K562 (cell line): ENCODE measurements at regions not wholly inside any gene's neighbourhood (a gene's known extent, or its start where the extent isn't known, plus 50 kb on each side); places are given as distances from the start of the nearest gene placed in this dataset.

ENCODE experiments used
- CLOCK ChIP-seq: fragments of 250-450 bp; sonication (Bioruptor Pico); IDR thresholded peaks from 2 replicates; pipeline ENCODE4 v1.4.0; 2020; ENCODE audit warnings: mild to moderate bottlenecking, moderate library complexity, borderline replicate concordance
- DIDO1 ChIP-seq: fragments of 450-650 bp; IDR thresholded peaks from 2 replicates; pipeline ENCODE4 v1.6.1; 2016; ENCODE audit warnings: low read depth, missing biosample characterization, missing genetic modification characterization
- HMGXB4 ChIP-seq: sonication (generic); formaldehyde crosslinking; IDR thresholded peaks from 2 replicates; pipeline ENCODE4 v1.8.1; 2023; ENCODE audit warnings: mild to moderate bottlenecking, missing genetic modification reagents
- KDM4B ChIP-seq, 2 experiments: fragments of 450-650 bp in 1 of 2; sonication (generic) in 1 of 2; IDR thresholded peaks; 2 replicates each; pipeline ENCODE4 v1.6.1; 2016 to 2017; ENCODE audit warnings: borderline replicate concordance in 2 of 2, antibody characterized with exemption in 1 of 2, low read depth in 1 of 2, mild to moderate bottlenecking in 1 of 2
- KLF6 ChIP-seq: fragments of 250-450 bp; sonication (Bioruptor Pico); IDR thresholded peaks from 2 replicates; pipeline ENCODE4 v1.4.0; 2020; ENCODE audit warnings: mild to moderate bottlenecking, moderate library complexity, borderline replicate concordance
- RBM22 ChIP-seq: fragments of 200-400 bp; formaldehyde crosslinking; IDR thresholded peaks from 2 replicates; pipeline ENCODE4 v1.6.1; 2018; ENCODE audit warnings: low read length, low read depth; ENCODE audit not compliant: poor library complexity, severe bottlenecking
- RFX1 ChIP-seq: fragments of 450-650 bp; IDR thresholded peaks from 2 replicates; pipeline ENCODE4 v1.6.1; 2016; ENCODE audit warnings: mild to moderate bottlenecking, moderate library complexity
- TAF9B ChIP-seq: fragments of 450-650 bp; IDR thresholded peaks from 2 replicates; pipeline ENCODE4 v1.6.1; 2018; ENCODE audit warnings: mild to moderate bottlenecking; ENCODE audit not compliant: partially characterized antibody
- ZNF23 ChIP-seq: fragments of 250-450 bp; sonication (Bioruptor Pico); IDR thresholded peaks from 2 replicates; pipeline ENCODE4 v1.4.0; 2020; ENCODE audit warnings: mild to moderate bottlenecking
- ZNF592 ChIP-seq: fragments of 450-650 bp; IDR thresholded peaks from 2 replicates; pipeline ENCODE4 v1.6.1; 2017; ENCODE audit warnings: antibody characterized with exemption, mild to moderate bottlenecking

- TF ChIP-seq CLOCK (CRISPR knock-in tag) (no peak), ZNF23 (CRISPR knock-in tag) (no peak), ZNF592 (no peak), RFX1 (no peak), RBM22 (no peak), KDM4B (IDR thresholded peaks at IDR 0.05; ENCODE audit: borderline replicate concordance in 2 of 2, low read depth in 1 of 2) (no peak), DIDO1 (no peak), TAF9B (no peak), KLF6 (no peak), HMGXB4 (CRISPR knock-in tag) (no peak)
- TF ChIP-seq, all 486 proteins: peak for 0
These were observed 69.2 kb upstream of the DIAPH2 start (continued) for GRCh38 chrX:96615448-96615847.
